Ishikawa (cell line): ENCODE measurements at regions not wholly inside any gene's neighbourhood (a gene's known extent, or its start where the extent isn't known, plus 50 kb on each side); places are given as distances from the start of the nearest gene placed in this dataset.

Source experiments
- CEBPB ChIP-seq: IDR thresholded peaks from 2 replicates; pipeline ENCODE4 v1.6.1; 2012
- CREB1 ChIP-seq: IDR thresholded peaks from 2 replicates; pipeline ENCODE4 v1.6.1; 2012; ENCODE audit warnings: low read depth
- EGR1 ChIP-seq: IDR thresholded peaks from 2 replicates; pipeline ENCODE4 v1.6.1; 2012
- EP300 ChIP-seq: IDR thresholded peaks from 2 replicates; pipeline ENCODE4 v1.6.1; 2012; ENCODE audit warnings: borderline replicate concordance
- FOXM1 ChIP-seq: IDR thresholded peaks from 2 replicates; pipeline ENCODE4 v1.6.1; 2012; ENCODE audit warnings: low read depth, borderline replicate concordance
- MAX ChIP-seq: IDR thresholded peaks from 2 replicates; pipeline ENCODE4 v1.6.1; 2012
- NFIC ChIP-seq: IDR thresholded peaks from 2 replicates; pipeline ENCODE4 v1.6.1; 2012
- RAD21 ChIP-seq: IDR thresholded peaks from 2 replicates; pipeline ENCODE4 v1.6.1; 2012; ENCODE audit warnings: low read depth
- REST ChIP-seq: IDR thresholded peaks from 2 replicates; pipeline ENCODE4 v1.6.1; 2012; ENCODE audit warnings: low read depth, mild to moderate bottlenecking
- TAF1 ChIP-seq: IDR thresholded peaks from 2 replicates; pipeline ENCODE4 v1.6.1; 2012; ENCODE audit warnings: low read depth, mild to moderate bottlenecking
- TCF12 ChIP-seq: IDR thresholded peaks from 2 replicates; pipeline ENCODE4 v1.6.1; 2012; ENCODE audit warnings: low read depth
- TEAD4 ChIP-seq: IDR thresholded peaks from 2 replicates; pipeline ENCODE4 v1.6.1; 2012
- USF1 ChIP-seq: IDR thresholded peaks from 2 replicates; pipeline ENCODE4 v1.6.1; 2012
- YY1 ChIP-seq: IDR thresholded peaks from 2 replicates; pipeline ENCODE4 v1.6.1; 2012; ENCODE audit warnings: low read depth
- ZBTB7A ChIP-seq: IDR thresholded peaks from 2 replicates; pipeline ENCODE4 v1.6.1; 2012; ENCODE audit warnings: low read depth

GRCh38 chr6:12578751-12579150 is 137.8 kb upstream of the PHACTR1 start:
- TF ChIP-seq RAD21 (no peak), FOXM1 (no peak), USF1 (no peak), TAF1 (no peak), CREB1 (no peak), ZBTB7A (no peak), MAX (no peak), NFIC (no peak), REST (no peak), TCF12 (no peak), CEBPB (no peak), EGR1 (no peak), EP300 (no peak), YY1 (no peak), TEAD4 (no peak)

GRCh38 chr6:12580290-12580689 is 136.3 kb upstream of the PHACTR1 start:
- TF ChIP-seq RAD21 (no peak), ZBTB7A (no peak), USF1 (no peak), YY1 (no peak), EP300 (no peak), CEBPB (no peak), TCF12 (no peak), MAX (no peak), REST (no peak), FOXM1 (no peak), EGR1 (no peak)

- TF ChIP-seq MAX (no peak), EGR1 (no peak), USF1 (no peak), EP300 (no peak), TCF12 (no peak), YY1 (no peak), NFIC (no peak), FOXM1 (no peak), CREB1 (no peak), CEBPB (no peak), REST (no peak), TEAD4 (no peak), TAF1 (no peak), RAD21 (no peak), ZBTB7A (no peak)
Measured at GRCh38 chr6:12582421-12583110, 134.0 kb upstream of the PHACTR1 start.
